ENCODE measurements at regions not wholly inside any gene's neighbourhood (a gene's known extent, or its start where the extent isn't known, plus 50 kb on each side); places are given as distances from the start of the nearest gene placed in this dataset.

DNA sequence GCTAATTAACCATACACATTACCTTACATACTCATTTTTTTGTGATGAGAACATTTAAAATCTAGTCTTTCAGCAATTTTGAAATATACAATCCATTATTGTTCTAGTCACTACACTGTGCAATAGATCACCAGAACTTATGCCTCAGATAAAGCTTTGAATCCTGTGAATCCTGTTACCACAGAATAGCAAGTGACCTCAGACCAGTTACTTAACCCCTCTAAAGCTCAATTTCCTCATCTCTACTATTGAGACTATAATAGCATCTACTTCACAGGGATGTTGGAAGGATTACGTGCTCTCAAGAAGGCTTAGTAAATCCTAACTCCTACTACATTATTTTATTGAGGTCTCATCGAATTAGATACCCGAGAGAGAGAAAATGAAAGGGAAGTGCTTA is 60.2 kb upstream of the PIP5K1B start:
- TF ChIP-seq SP2 (IDR thresholded peaks at IDR 0.05; ENCODE audit: low read length) (no peak), CBX8 (IDR thresholded peaks at IDR 0.05; ENCODE audit: borderline replicate concordance, low read depth, low read length) (no peak), EGR1 (IDR thresholded peaks at IDR 0.05; ENCODE audit: borderline replicate concordance, low read depth, low read length) (no peak), EZH2 (IDR thresholded peaks at IDR 0.05; ENCODE audit: low read depth, low read length, severe bottlenecking) (no peak), KDM5A (IDR thresholded peaks at IDR 0.05; ENCODE audit: low read length) (no peak), JUND (IDR thresholded peaks at IDR 0.05; ENCODE audit: low read length) (no peak), HDAC6 (IDR thresholded peaks at IDR 0.05; ENCODE audit: low read depth, low read length) (no peak), CREB1 (IDR thresholded peaks at IDR 0.05) (no peak), GTF2F1 (IDR thresholded peaks at IDR 0.05; ENCODE audit: borderline replicate concordance, low read depth, low read length) (no peak), POLR2A (IDR thresholded peaks at IDR 0.05; ENCODE audit: control extremely low read depth in 1 of 2, low read depth in 2 of 2, low read length in 2 of 2) (no peak), TAF1 (IDR thresholded peaks at IDR 0.05; ENCODE audit: low read depth, low read length) (no peak), EP300 (IDR thresholded peaks at IDR 0.05; ENCODE audit: borderline replicate concordance in 1 of 2, low read depth in 2 of 2, low read length in 2 of 2) (no peak)
- TF ChIP-seq, protein P1, sequence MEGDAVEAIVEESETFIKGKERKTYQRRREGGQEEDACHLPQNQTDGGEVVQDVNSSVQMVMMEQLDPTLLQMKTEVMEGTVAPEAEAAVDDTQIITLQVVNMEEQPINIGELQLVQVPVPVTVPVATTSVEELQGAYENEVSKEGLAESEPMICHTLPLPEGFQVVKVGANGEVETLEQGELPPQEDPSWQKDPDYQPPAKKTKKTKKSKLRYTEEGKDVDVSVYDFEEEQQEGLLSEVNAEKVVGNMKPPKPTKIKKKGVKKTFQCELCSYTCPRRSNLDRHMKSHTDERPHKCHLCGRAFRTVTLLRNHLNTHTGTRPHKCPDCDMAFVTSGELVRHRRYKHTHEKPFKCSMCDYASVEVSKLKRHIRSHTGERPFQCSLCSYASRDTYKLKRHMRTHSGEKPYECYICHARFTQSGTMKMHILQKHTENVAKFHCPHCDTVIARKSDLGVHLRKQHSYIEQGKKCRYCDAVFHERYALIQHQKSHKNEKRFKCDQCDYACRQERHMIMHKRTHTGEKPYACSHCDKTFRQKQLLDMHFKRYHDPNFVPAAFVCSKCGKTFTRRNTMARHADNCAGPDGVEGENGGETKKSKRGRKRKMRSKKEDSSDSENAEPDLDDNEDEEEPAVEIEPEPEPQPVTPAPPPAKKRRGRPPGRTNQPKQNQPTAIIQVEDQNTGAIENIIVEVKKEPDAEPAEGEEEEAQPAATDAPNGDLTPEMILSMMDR (IDR thresholded peaks at IDR 0.05; ENCODE audit: control extremely low read depth in 1 of 3, insufficient read depth in 1 of 3, low read depth in 1 of 3, low read length in 3 of 3) = no peak
